ENCODE measurements at regions not wholly inside any gene's neighbourhood (a gene's known extent, or its start where the extent isn't known, plus 50 kb on each side); places are given as distances from the start of the nearest gene placed in this dataset.

- no peak overlapping the region for H3K27ac ChIP-seq (ENCODE audit: low read length)
- H4K20me1 ChIP-seq (ENCODE audit: insufficient read depth, low read length), result no peaks in the 10 kb centered on the region
- H3K79me2 ChIP-seq (ENCODE audit: low read length), result no peaks in the 10 kb centered on the region
- no peaks in the 10 kb centered on the region for H3K4me1 ChIP-seq (ENCODE audit: low read length)
- no peaks in the 10 kb centered on the region for H3K36me3 ChIP-seq (replicated peaks; ENCODE audit: low read depth, low read length)
- no peak overlapping the region for H3K4me2 ChIP-seq (ENCODE audit: low read length)
- no peak for TF ChIP-seq CTCF (IDR thresholded peaks at IDR 0.05; ENCODE audit: low read depth, low read length)
- TF ChIP-seq EZH2phosphoT487 (IDR thresholded peaks at IDR 0.05; ENCODE audit: low read depth), result no peak
- H3K27me3 ChIP-seq (ENCODE audit: low read depth, low read length), result no peaks in the 10 kb centered on the region
- H3K9me3 ChIP-seq (ENCODE audit: insufficient read depth, low read length), result no peaks in the 10 kb centered on the region
- no peak overlapping the region for H3K4me3 ChIP-seq (ENCODE audit: low read length)
- no peak overlapping the region for H3K9ac ChIP-seq (ENCODE audit: low read length)
- H2AFZ ChIP-seq (ENCODE audit: low read depth, low read length), result no peak overlapping the region
Observed at GRCh38 chr2:107313316-107313715, 427.3 kb upstream of the ST6GAL2 start.

DNA sequence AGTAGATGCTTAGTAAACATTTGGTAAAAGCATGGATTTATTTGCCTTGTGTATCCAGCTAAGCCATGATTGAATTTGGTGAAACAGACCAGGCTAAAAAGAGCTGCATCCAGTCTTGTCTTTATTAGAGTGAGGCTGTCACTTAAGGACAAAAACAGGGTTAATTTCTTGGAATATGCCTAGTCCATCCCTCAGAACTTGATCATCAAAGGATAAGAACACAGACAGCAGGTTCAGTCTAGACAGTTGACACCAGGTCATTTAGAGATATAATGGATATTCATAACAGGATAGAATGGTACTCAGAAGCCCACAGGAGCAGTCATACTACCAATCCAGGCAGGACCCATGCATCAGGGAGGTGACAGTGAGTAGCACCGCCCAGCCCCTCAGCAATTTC, 434.9 kb upstream of the ST6GAL2 start:
- TF ChIP-seq CTCF (IDR thresholded peaks at IDR 0.05; ENCODE audit: low read depth, low read length) (no peak), EZH2phosphoT487 (IDR thresholded peaks at IDR 0.05; ENCODE audit: low read depth) (no peak)
- no peak overlapping the region for H3K4me3 ChIP-seq (ENCODE audit: low read length)

DNA sequence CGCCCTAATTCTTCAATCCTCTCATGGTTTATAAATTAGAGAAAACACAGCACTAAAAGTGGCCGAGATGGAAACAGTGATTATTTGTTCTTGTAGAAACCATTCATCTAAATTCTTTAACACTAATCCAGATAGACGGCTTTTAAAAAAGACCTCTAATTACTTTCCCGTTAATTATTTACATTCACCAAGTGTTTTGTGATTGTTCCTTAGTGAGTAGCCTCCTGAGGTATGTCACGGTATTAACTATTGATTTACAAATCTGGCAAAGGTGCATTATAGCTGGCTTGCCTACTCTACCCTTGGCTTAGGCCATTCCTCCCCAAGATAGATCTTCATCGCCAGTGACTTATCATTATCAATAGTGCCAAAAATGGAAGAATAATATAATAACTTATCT, 436.4 kb upstream of the ST6GAL2 start:
- Histone ChIP-seq H3K4me1 (ENCODE audit: low read length) (peaks cover 20% of the 10 kb centered on the region), H3K79me2 (ENCODE audit: low read length) (no peaks in the 10 kb centered on the region), H2AFZ (ENCODE audit: low read depth, low read length) (no peak overlapping the region), H3K4me2 (ENCODE audit: low read length) (no peak overlapping the region), H3K4me3 (ENCODE audit: low read length) (no peak overlapping the region), H3K27me3 (ENCODE audit: low read depth, low read length) (no peaks in the 10 kb centered on the region), H3K36me3 (replicated peaks; ENCODE audit: low read depth, low read length) (no peaks in the 10 kb centered on the region), H3K9me3 (ENCODE audit: insufficient read depth, low read length) (no peaks in the 10 kb centered on the region; the same call in 1 of the 2 replicates), H4K20me1 (ENCODE audit: insufficient read depth, low read length) (no peaks in the 10 kb centered on the region), H3K27ac (ENCODE audit: low read length) (no peak overlapping the region), H3K9ac (ENCODE audit: low read length) (no peak overlapping the region)
- TF ChIP-seq CTCF (IDR thresholded peaks at IDR 0.05; ENCODE audit: low read depth, low read length), result no peak
- TF ChIP-seq EZH2phosphoT487 (IDR thresholded peaks at IDR 0.05; ENCODE audit: low read depth), result no peak

More for the DNA sequence above, 434.9 kb upstream of the ST6GAL2 start:
- Histone ChIP-seq H2AFZ (ENCODE audit: low read depth, low read length) (no peak overlapping the region), H3K4me1 (ENCODE audit: low read length) (peaks cover 7% of the 10 kb centered on the region), H3K9me3 (ENCODE audit: insufficient read depth, low read length) (no peaks in the 10 kb centered on the region), H3K9ac (ENCODE audit: low read length) (no peak overlapping the region), H3K27ac (ENCODE audit: low read length) (no peak overlapping the region), H3K36me3 (replicated peaks; ENCODE audit: low read depth, low read length) (no peaks in the 10 kb centered on the region), H3K79me2 (ENCODE audit: low read length) (no peaks in the 10 kb centered on the region), H3K27me3 (ENCODE audit: low read depth, low read length) (no peaks in the 10 kb centered on the region), H3K4me2 (ENCODE audit: low read length) (no peak overlapping the region), H4K20me1 (ENCODE audit: insufficient read depth, low read length) (no peaks in the 10 kb centered on the region)

- Histone ChIP-seq H3K9me3 (ENCODE audit: insufficient read depth, low read length) (peaks cover 4% of the 10 kb centered on the region), H3K27ac (ENCODE audit: low read length) (no peak overlapping the region), H3K9ac (ENCODE audit: low read length) (no peak overlapping the region), H3K4me1 (ENCODE audit: low read length) (peaks cover 20% of the 10 kb centered on the region), H4K20me1 (ENCODE audit: insufficient read depth, low read length) (no peaks in the 10 kb centered on the region), H3K36me3 (replicated peaks; ENCODE audit: low read depth, low read length) (peaks cover 3% of the 10 kb centered on the region), H2AFZ (ENCODE audit: low read depth, low read length) (no peak overlapping the region), H3K79me2 (ENCODE audit: low read length) (no peaks in the 10 kb centered on the region), H3K4me2 (ENCODE audit: low read length) (no peak overlapping the region), H3K4me3 (ENCODE audit: low read length) (no peak overlapping the region), H3K27me3 (ENCODE audit: low read depth, low read length) (no peaks in the 10 kb centered on the region)
- no peak for TF ChIP-seq EZH2phosphoT487 (IDR thresholded peaks at IDR 0.05; ENCODE audit: low read depth)
- TF ChIP-seq CTCF (IDR thresholded peaks at IDR 0.05; ENCODE audit: low read depth, low read length), result no peak
Observed at GRCh38 chr2:107323946-107324565, 438.1 kb upstream of the ST6GAL2 start.
